ENCODE measurements at regions not wholly inside any gene's neighbourhood (a gene's known extent, or its start where the extent isn't known, plus 50 kb on each side); places are given as distances from the start of the nearest gene placed in this dataset.

GRCh38 chr4:52243367-52243766 lies 192.3 kb downstream of the SPATA18 start:
- DNase-seq (ENCODE audit: extremely low read depth, low read depth): no peak
- H3K4me3 ChIP-seq (replicated peaks; ENCODE audit: low read depth, low read length): no peak overlapping the region
- TF ChIP-seq, protein P1, sequence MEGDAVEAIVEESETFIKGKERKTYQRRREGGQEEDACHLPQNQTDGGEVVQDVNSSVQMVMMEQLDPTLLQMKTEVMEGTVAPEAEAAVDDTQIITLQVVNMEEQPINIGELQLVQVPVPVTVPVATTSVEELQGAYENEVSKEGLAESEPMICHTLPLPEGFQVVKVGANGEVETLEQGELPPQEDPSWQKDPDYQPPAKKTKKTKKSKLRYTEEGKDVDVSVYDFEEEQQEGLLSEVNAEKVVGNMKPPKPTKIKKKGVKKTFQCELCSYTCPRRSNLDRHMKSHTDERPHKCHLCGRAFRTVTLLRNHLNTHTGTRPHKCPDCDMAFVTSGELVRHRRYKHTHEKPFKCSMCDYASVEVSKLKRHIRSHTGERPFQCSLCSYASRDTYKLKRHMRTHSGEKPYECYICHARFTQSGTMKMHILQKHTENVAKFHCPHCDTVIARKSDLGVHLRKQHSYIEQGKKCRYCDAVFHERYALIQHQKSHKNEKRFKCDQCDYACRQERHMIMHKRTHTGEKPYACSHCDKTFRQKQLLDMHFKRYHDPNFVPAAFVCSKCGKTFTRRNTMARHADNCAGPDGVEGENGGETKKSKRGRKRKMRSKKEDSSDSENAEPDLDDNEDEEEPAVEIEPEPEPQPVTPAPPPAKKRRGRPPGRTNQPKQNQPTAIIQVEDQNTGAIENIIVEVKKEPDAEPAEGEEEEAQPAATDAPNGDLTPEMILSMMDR (IDR thresholded peaks at IDR 0.05; ENCODE audit: low read depth, low read length, missing control alignments): no peak

DNA sequence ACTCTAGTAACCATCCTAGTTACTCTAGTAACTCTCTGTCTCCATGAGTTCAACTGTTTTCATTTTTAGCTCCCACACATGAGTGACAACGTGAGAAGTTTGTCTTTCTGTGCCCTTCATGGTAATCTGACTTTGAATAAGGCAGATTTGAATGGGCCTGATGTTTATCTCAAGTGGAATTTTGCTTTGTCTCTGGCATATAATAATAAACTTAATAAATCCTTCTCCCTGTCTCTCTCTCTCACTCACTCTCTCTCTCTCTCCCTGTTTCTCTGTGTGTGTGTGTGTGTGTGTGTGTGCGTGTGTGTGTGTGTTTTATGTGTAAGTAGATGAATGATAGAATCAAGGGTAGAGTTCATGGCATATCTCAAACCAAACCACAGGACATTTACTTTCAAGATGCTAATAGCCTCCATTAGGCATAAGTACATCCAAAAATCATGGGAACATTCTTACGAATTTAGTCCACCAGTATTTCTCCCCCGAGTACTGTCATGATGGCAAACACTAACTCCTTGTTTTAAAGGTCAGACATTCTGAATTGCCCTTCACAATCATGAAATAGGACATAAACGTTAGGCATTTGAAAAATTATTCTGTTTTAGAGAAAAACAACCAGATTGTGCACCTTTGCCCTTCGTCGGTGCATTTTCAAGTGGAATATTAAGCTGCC lies 193.1 kb downstream of the SPATA18 start:
- TF ChIP-seq, protein P1 (IDR thresholded peaks at IDR 0.05; ENCODE audit: low read depth, low read length, missing control alignments): no peak
- DNase-seq (ENCODE audit: extremely low read depth, low read depth): no peak
- no peak overlapping the region for H3K4me3 ChIP-seq (replicated peaks; ENCODE audit: low read depth, low read length)

DNA sequence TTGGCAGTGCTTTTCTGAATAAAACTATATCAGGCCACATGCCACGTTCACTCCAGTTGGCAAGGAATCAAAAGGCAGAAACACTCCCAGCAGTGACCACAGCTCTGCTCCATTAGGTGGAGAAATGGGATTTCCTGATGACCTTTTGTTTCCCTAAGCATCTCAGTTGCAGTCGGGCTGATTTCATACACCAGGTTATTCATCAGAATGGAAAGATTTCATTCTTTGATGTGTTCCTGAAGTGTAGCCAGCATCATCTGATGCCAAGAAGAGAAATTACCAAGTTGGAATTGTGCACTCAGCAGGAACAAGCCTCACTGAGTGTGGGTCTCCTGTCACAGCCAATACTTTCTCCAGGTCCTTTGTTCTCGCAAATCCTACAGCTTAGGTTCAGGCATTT lies 193.7 kb downstream of the SPATA18 start:
- no peak overlapping the region for H3K4me3 ChIP-seq (replicated peaks; ENCODE audit: low read depth, low read length)
- no peak for DNase-seq (ENCODE audit: extremely low read depth, low read depth)
- TF ChIP-seq, protein P1 (IDR thresholded peaks at IDR 0.05; ENCODE audit: low read depth, low read length, missing control alignments): no peak

- TF ChIP-seq, protein P1 (IDR thresholded peaks at IDR 0.05; ENCODE audit: low read depth, low read length, missing control alignments): no peak
- no peak overlapping the region for H3K4me3 ChIP-seq (replicated peaks; ENCODE audit: low read depth, low read length)
- no peak for DNase-seq (ENCODE audit: extremely low read depth, low read depth)
Measured at GRCh38 chr4:52246827-52247226, 195.7 kb downstream of the SPATA18 start.

DNA sequence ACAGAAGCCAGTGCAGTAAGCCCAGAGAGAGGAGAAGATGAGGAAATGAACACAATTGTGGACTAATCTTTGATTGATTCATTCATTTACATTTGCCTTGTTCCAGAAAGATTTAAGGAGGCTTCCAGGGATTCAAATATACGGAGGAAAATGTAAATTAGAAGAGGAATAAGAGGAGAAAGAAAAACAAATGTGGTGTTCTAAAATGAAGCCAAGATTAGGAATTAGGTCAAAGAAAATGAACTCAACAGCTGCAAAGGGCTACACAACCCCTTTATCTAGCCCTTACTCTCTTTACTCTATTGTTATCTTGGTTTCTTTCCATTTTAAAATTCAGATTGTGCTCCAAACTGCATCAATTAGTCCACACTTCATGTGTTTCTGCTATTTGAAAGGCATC lies 196.8 kb downstream of the SPATA18 start:
- DNase-seq (ENCODE audit: extremely low read depth, low read depth): no peak
- TF ChIP-seq, protein P1 (IDR thresholded peaks at IDR 0.05; ENCODE audit: low read depth, low read length, missing control alignments): no peak

DNA sequence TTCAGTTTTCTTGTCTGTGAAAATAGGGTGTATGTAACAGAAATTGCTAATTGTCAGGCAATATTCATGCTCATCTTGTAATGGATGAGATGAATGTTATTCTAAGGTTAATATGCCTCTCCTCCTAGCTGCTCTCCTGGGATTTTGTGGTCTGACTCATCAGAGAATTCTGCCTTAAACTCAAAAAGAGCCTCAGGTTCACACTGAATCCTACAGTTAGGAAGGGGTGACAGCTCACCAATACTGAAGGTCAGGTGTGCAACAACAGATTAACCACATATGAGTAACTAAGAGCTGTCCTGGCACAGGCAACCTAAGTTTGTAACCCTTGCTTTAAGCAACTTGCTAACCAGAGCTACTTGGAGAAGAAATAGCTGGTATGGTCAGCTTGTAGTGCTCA lies 197.7 kb downstream of the SPATA18 start:
- H3K4me3 ChIP-seq (replicated peaks; ENCODE audit: low read depth, low read length): no peak overlapping the region
- no peak for DNase-seq (ENCODE audit: extremely low read depth, low read depth)
- TF ChIP-seq, protein P1 (IDR thresholded peaks at IDR 0.05; ENCODE audit: low read depth, low read length, missing control alignments): no peak

More for the DNA sequence above, 196.8 kb downstream of the SPATA18 start:
- no peak overlapping the region for H3K4me3 ChIP-seq (replicated peaks; ENCODE audit: low read depth, low read length)

DNA sequence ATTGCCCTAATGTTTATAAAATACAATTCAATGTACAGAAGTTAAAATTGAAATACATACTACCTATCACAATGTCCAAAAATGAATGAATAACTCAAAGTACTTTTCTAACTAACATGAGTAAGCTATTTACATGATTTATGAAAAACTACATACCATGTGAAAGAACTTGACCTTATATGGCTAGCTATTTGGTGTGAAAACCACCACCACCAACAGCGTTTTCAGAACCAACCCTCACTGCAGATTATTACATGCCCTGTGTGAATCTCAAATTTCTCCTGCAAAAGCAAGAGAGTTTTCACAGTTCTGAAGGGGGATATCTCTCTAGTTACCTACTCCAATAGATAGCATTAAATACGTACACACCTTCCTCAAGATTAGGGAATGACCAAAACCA lies 198.5 kb downstream of the SPATA18 start:
- no peak overlapping the region for H3K4me3 ChIP-seq (replicated peaks; ENCODE audit: low read depth, low read length)
- no peak for DNase-seq (ENCODE audit: extremely low read depth, low read depth)
- TF ChIP-seq, protein P1 (IDR thresholded peaks at IDR 0.05; ENCODE audit: low read depth, low read length, missing control alignments): no peak

Measured in HFF-Myc (cell line).